Skeletal muscle tissue (tissue), 3 donors: ENCODE measurements at regions not wholly inside any gene's neighbourhood (a gene's known extent, or its start where the extent isn't known, plus 50 kb on each side); places are given as distances from the start of the nearest gene placed in this dataset.

Experiments used
- H3K27ac ChIP-seq: one replicate; pipeline ENCODE4 v1.7.0; 2013; ENCODE audit warnings: mild to moderate bottlenecking, low read depth, low read length, inconsistent platforms
- H3K27me3 ChIP-seq, 3 donors: one replicate each; pipeline ENCODE4 v1.7.0; 2013; ENCODE audit warnings: low read length in 3 of 3; ENCODE audit not compliant: control insufficient read depth in 3 of 3, insufficient read depth in 3 of 3
- H3K36me3 ChIP-seq, 3 donors: one replicate each; pipeline ENCODE4 v1.7.0; 2013; ENCODE audit warnings: low read length in 3 of 3; ENCODE audit not compliant: control insufficient read depth in 3 of 3, insufficient read depth in 3 of 3
- H3K4me1 ChIP-seq, 3 donors: one replicate each; pipeline ENCODE4 v1.7.0; 2013; ENCODE audit warnings: low read length in 3 of 3, mild to moderate bottlenecking in 3 of 3; ENCODE audit not compliant: control insufficient read depth in 3 of 3, insufficient read depth in 3 of 3
- H3K4me3 ChIP-seq, 3 donors: one replicate each; pipeline ENCODE4 v1.7.0; 2013; ENCODE audit warnings: low read length in 3 of 3
- H3K9ac ChIP-seq, 3 donors: one replicate each; pipeline ENCODE4 v1.7.0; 2013; ENCODE audit warnings: low read length in 3 of 3, mild to moderate bottlenecking in 3 of 3, moderate library complexity in 2 of 3, low read depth in 1 of 3
- H3K9me3 ChIP-seq, 3 donors: one replicate each; pipeline ENCODE4 v1.7.0; 2013; ENCODE audit warnings: low read length in 3 of 3; ENCODE audit not compliant: control insufficient read depth in 3 of 3
- donor health status: Osteomylitis.

- H3K9ac ChIP-seq = no peak overlapping the region
- H3K27me3 ChIP-seq = no peaks in the 10 kb centered on the region
- H3K4me1 ChIP-seq = no peaks in the 10 kb centered on the region
- peaks cover 0 to under 1% (median 0%) of the 10 kb centered on the region in 3 donors for H3K9me3 ChIP-seq
- H3K27ac ChIP-seq = no peak overlapping the region
- H3K4me3 ChIP-seq = no peak overlapping the region
- H3K36me3 ChIP-seq = no peaks in the 10 kb centered on the region
These were observed 591.0 kb upstream of the GJE1 start for GRCh38 chr6:141541581-141542324.

DNA sequence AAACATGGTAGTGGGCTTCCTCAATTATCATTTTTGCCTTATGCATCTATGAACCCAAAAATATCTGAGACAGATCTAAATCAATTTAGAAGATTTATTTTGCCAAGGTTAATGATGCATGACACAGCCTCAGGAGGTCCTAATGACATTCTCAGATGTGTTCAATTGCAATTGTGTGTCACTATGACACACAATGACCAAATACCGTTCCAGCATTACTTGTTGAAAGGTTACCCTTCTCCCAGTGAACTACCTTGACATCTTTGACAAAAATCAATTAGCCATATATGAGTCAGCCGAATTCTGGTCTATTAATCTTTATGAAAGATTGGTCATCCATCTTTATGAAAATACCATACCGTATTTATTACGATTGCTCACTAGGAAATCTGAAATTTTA lies 592.5 kb upstream of the GJE1 start:
- Histone ChIP-seq H3K36me3 (no peaks in the 10 kb centered on the region), H3K9ac (no peak overlapping the region), H3K4me3 (no peak overlapping the region), H3K27me3 (no peaks in the 10 kb centered on the region), H3K9me3 (no peaks in the 10 kb centered on the region), H3K27ac (no peak overlapping the region), H3K4me1 (no peaks in the 10 kb centered on the region)

DNA sequence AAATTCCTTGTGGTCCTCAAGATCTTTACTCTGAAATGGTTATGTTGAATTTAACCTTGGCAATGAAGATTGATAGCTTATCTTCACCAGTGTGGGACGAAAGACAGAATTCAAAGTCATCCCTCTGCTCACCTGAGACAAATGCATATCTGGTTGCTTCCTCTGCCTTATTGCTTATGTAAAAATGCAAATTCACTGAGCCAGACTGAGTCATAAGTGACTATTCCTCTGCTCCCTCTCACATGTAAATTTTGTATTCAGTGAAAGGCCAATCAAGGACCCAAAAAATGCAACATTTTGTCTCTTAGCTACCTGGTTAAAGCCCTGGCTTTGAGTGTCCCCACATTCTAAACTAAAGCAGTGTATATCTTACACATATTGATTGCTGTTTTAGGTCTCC lies 593.1 kb upstream of the GJE1 start:
- Histone ChIP-seq H3K36me3 (no peaks in the 10 kb centered on the region), H3K4me1 (no peaks in the 10 kb centered on the region), H3K4me3 (no peak overlapping the region), H3K9ac (no peak overlapping the region), H3K9me3 (no peaks in the 10 kb centered on the region), H3K27me3 (no peaks in the 10 kb centered on the region), H3K27ac (no peak overlapping the region)

GRCh38 chr6:141532211-141532610 lies 600.5 kb upstream of the GJE1 start:
- H3K27me3 ChIP-seq = no peaks in the 10 kb centered on the region
- H3K36me3 ChIP-seq = no peaks in the 10 kb centered on the region
- H3K4me3 ChIP-seq = no peak overlapping the region
- no peak overlapping the region for H3K9ac ChIP-seq
- no peak overlapping the region for H3K27ac ChIP-seq
- H3K9me3 ChIP-seq = no peaks in the 10 kb centered on the region
- no peaks in the 10 kb centered on the region for H3K4me1 ChIP-seq

DNA sequence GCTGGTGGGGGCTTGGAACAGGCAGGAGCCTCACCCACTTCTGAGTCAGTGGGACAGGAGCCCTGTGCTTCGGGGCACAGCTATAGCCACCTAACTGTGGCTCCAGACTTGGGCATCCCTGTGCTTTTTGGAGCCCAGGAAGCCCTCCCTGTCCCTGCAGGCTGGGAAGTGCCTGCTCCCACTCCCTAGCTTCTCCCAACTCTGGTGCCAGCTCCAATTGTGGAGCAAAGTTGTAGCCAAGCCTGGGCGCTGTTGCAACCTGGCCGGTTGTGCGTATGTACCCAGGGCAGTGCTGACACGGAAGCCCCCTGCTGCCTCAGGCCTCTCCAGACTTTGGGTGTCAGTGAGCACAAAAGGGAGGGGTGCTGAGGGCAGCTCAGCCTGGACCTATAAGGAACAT lies 601.7 kb upstream of the GJE1 start:
- Histone ChIP-seq H3K9me3 (no peaks in the 10 kb centered on the region), H3K36me3 (no peaks in the 10 kb centered on the region), H3K27me3 (no peaks in the 10 kb centered on the region), H3K4me3 (no peak overlapping the region), H3K27ac (no peak overlapping the region), H3K4me1 (no peaks in the 10 kb centered on the region), H3K9ac (no peak overlapping the region)

GRCh38 chr6:141528596-141528995 lies 604.1 kb upstream of the GJE1 start:
- no peak overlapping the region for H3K27ac ChIP-seq
- no peaks in the 10 kb centered on the region for H3K36me3 ChIP-seq
- H3K9me3 ChIP-seq = no peaks in the 10 kb centered on the region
- no peak overlapping the region for H3K4me3 ChIP-seq
- no peaks in the 10 kb centered on the region for H3K4me1 ChIP-seq
- H3K9ac ChIP-seq = no peak overlapping the region
- no peaks in the 10 kb centered on the region for H3K27me3 ChIP-seq

DNA sequence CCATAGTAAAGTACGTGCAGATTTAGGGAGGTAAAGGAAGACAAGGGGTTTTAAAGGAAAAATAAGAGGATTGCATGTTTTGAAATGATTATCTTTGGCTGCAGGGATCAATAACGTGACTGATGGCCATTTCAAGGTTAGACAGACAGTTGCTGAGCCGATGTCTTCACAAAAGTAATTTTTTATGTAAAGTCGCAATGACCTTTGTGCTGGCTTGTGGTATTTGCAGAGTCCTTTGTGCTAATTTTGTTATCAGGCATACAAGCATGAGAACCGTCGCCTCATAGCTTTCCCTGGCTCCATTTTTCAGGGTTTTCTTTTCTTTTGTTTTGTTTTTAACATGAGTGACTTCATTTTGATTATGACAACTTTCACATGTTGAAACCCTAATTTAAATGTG lies 605.7 kb upstream of the GJE1 start:
- Histone ChIP-seq H3K9me3 (no peaks in the 10 kb centered on the region), H3K4me1 (no peaks in the 10 kb centered on the region), H3K4me3 (no peak overlapping the region), H3K27me3 (no peaks in the 10 kb centered on the region), H3K9ac (no peak overlapping the region), H3K27ac (no peak overlapping the region), H3K36me3 (no peaks in the 10 kb centered on the region)

DNA sequence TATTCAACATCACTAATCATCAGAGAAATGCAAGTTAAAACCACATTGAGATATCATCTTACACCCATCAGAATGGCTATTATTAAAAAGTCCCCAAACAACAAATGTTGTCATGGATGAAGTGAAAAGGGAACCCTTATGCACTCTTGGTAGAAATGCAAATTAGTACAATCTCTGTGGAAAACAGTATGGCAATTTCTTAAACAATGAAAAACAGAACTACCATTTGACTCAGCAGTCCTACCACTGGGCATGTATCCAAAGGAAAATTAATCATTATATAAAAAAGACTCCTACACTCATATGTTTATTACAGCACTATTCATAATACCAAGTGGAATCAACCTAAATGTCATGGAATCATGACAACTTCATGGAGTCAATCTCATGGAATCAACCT lies 611.3 kb upstream of the GJE1 start:
- H3K9ac ChIP-seq = no peak overlapping the region
- H3K4me1 ChIP-seq = no peaks in the 10 kb centered on the region
- H3K27ac ChIP-seq = no peak overlapping the region
- no peak overlapping the region for H3K4me3 ChIP-seq
- no peaks in the 10 kb centered on the region for H3K36me3 ChIP-seq
- no peaks in the 10 kb centered on the region for H3K9me3 ChIP-seq
- no peaks in the 10 kb centered on the region for H3K27me3 ChIP-seq

GRCh38 chr6:141513830-141514229 lies 618.9 kb upstream of the GJE1 start:
- Histone ChIP-seq H3K36me3 (no peaks in the 10 kb centered on the region), H3K9ac (no peak overlapping the region), H3K27ac (no peak overlapping the region), H3K27me3 (no peaks in the 10 kb centered on the region), H3K4me3 (no peak overlapping the region), H3K9me3 (no peaks in the 10 kb centered on the region), H3K4me1 (no peaks in the 10 kb centered on the region)

- no peak overlapping the region for H3K9ac ChIP-seq
- no peaks in the 10 kb centered on the region for H3K27me3 ChIP-seq
- no peaks in the 10 kb centered on the region for H3K36me3 ChIP-seq
- no peak overlapping the region for H3K4me3 ChIP-seq
- no peaks in the 10 kb centered on the region for H3K4me1 ChIP-seq
- H3K27ac ChIP-seq = no peak overlapping the region
- peaks cover 0 to 2% (median 0%) of the 10 kb centered on the region in 3 donors for H3K9me3 ChIP-seq
These were observed 621.9 kb upstream of the GJE1 start for GRCh38 chr6:141510803-141511202.
